OCI-LY3 (cell line): ENCODE measurements at regions not wholly inside any gene's neighbourhood (a gene's known extent, or its start where the extent isn't known, plus 50 kb on each side); places are given as distances from the start of the nearest gene placed in this dataset.

ENCODE experiments used
- H2AFZ ChIP-seq: fragments of 200-600, 300-600 bp; shearing (Covaris generic); 2 replicates; pipeline ENCODE4 v1.6.0; 2014; ENCODE audit warnings: antibody characterized with exemption, low read depth, low read length
- H3K27ac ChIP-seq: fragments of 200-600, 300-600 bp; sonication (generic); 2 replicates; pipeline ENCODE4 v1.5.1; 2014; ENCODE audit warnings: mild to moderate bottlenecking, low read length, moderate library complexity, mixed read lengths
- H3K27me3 ChIP-seq: fragments of 200-600, 300-600 bp; sonication (generic); 2 replicates; pipeline ENCODE4 v1.6.1; 2014; ENCODE audit warnings: low read depth, low read length, mixed read lengths
- H3K36me3 ChIP-seq: fragments of 200-600, 300-600 bp; sonication (generic); replicated peaks from 2 replicates; pipeline ENCODE3; 2014; ENCODE audit warnings: low read depth, low read length, mixed read lengths
- H3K4me1 ChIP-seq: fragments of 300-600, 200-600 bp; sonication (generic); 2 replicates; pipeline ENCODE4 v1.6.1; 2014; ENCODE audit warnings: low read length, mixed read lengths
- H3K4me2 ChIP-seq: fragments of 200-600, 300-600 bp; sonication (generic); 2 replicates; pipeline ENCODE4 v1.6.1; 2014; ENCODE audit warnings: low read length, mixed read lengths
- H3K4me3 ChIP-seq: fragments of 300-600, 200-600 bp; sonication (generic); 2 replicates; pipeline ENCODE4 v1.5.1; 2014; ENCODE audit warnings: antibody characterized with exemption, mild to moderate bottlenecking, low read length, moderate library complexity
- H3K79me2 ChIP-seq: fragments of 300-600, 200-600 bp; shearing (Covaris generic); 2 replicates; pipeline ENCODE4 v1.6.1; 2014; ENCODE audit warnings: mild to moderate bottlenecking, low read length, mixed read lengths
- H3K9ac ChIP-seq: fragments of 300-600, 200-600 bp; shearing (Covaris generic); 2 replicates; pipeline ENCODE4 v1.6.0; 2014; ENCODE audit warnings: mild to moderate bottlenecking, low read length, moderate library complexity
- H3K9me3 ChIP-seq: fragments of 200-600, 300-600 bp; shearing (Covaris generic); 2 replicates; pipeline ENCODE4 v1.6.1; 2014; ENCODE audit warnings: low read length, mixed read lengths; ENCODE audit not compliant: insufficient read depth
- H4K20me1 ChIP-seq: fragments of 200-600, 300-600 bp; sonication (generic); 2 replicates; pipeline ENCODE4 v1.6.1; 2016; ENCODE audit warnings: low read length, mixed read lengths; ENCODE audit not compliant: insufficient read depth
- EZH2phosphoT487 ChIP-seq: fragments of 200-600 bp; shearing (Covaris generic); IDR thresholded peaks from 2 replicates; pipeline ENCODE4 v1.6.1; 2018; ENCODE audit warnings: antibody characterized with exemption, mixed run types, low read depth
- TF ChIP-seq, protein P1 (sequence below): fragments of 200-600, 300-600 bp; sonication (generic); IDR thresholded peaks from 2 replicates; pipeline ENCODE4 v1.5.1; 2014; ENCODE audit warnings: antibody characterized with exemption, low read length, low read depth

- Histone ChIP-seq H3K4me3 (no peak overlapping the region), H3K79me2 (no peaks in the 10 kb centered on the region), H3K9ac (no peak overlapping the region), H3K4me1 (peaks cover 35% of the 10 kb centered on the region), H4K20me1 (no peaks in the 10 kb centered on the region), H3K27me3 (no peaks in the 10 kb centered on the region), H3K9me3 (peaks cover 44% of the 10 kb centered on the region), H3K27ac (no peak overlapping the region; the same call in 1 of the 2 replicates), H3K36me3 (peaks cover 52% of the 10 kb centered on the region), H2AFZ (no peak overlapping the region), H3K4me2 (no peak overlapping the region)
- TF ChIP-seq EZH2phosphoT487 = no peak
- TF ChIP-seq, protein P1, sequence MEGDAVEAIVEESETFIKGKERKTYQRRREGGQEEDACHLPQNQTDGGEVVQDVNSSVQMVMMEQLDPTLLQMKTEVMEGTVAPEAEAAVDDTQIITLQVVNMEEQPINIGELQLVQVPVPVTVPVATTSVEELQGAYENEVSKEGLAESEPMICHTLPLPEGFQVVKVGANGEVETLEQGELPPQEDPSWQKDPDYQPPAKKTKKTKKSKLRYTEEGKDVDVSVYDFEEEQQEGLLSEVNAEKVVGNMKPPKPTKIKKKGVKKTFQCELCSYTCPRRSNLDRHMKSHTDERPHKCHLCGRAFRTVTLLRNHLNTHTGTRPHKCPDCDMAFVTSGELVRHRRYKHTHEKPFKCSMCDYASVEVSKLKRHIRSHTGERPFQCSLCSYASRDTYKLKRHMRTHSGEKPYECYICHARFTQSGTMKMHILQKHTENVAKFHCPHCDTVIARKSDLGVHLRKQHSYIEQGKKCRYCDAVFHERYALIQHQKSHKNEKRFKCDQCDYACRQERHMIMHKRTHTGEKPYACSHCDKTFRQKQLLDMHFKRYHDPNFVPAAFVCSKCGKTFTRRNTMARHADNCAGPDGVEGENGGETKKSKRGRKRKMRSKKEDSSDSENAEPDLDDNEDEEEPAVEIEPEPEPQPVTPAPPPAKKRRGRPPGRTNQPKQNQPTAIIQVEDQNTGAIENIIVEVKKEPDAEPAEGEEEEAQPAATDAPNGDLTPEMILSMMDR = no peak
These were observed 189.0 kb upstream of the RUNX1 start for GRCh38 chr21:35238119-35238518.

GRCh38 chr21:35237287-35237686 lies 188.2 kb upstream of the RUNX1 start:
- H3K27ac ChIP-seq = no peak overlapping the region
- H3K27me3 ChIP-seq = no peaks in the 10 kb centered on the region
- H3K4me3 ChIP-seq = no peak overlapping the region
- H4K20me1 ChIP-seq = no peaks in the 10 kb centered on the region
- H3K4me1 ChIP-seq = peaks cover 40% of the 10 kb centered on the region
- H3K36me3 ChIP-seq = peaks cover 58% of the 10 kb centered on the region
- peaks cover 44% of the 10 kb centered on the region for H3K9me3 ChIP-seq
- H3K4me2 ChIP-seq = no peak overlapping the region
- H3K9ac ChIP-seq = no peak overlapping the region
- no peaks in the 10 kb centered on the region for H3K79me2 ChIP-seq
- TF ChIP-seq, protein P1 = no peak
- TF ChIP-seq EZH2phosphoT487 = no peak
- H2AFZ ChIP-seq = no peak overlapping the region

- Histone ChIP-seq H3K36me3 (peaks cover 65% of the 10 kb centered on the region), H3K4me3 (0 out of 2 replicates have a peak overlapping the region, but pooled peaks have one; percentile 8), H3K4me2 (peak overlapping the region; percentile 26; the same call in 1 of the 2 replicates), H3K27me3 (no peaks in the 10 kb centered on the region), H3K9ac (peak overlapping the region; percentile 29; the same call in 1 of the 2 replicates), H2AFZ (no peak overlapping the region), H3K4me1 (peaks cover 50% of the 10 kb centered on the region), H3K9me3 (peaks cover 44% of the 10 kb centered on the region), H4K20me1 (no peaks in the 10 kb centered on the region), H3K27ac (peak overlapping the region; percentile 93), H3K79me2 (no peaks in the 10 kb centered on the region)
- TF ChIP-seq, protein P1 = no peak
- no peak for TF ChIP-seq EZH2phosphoT487
These were observed 187.0 kb upstream of the RUNX1 start for GRCh38 chr21:35236090-35236489.

DNA sequence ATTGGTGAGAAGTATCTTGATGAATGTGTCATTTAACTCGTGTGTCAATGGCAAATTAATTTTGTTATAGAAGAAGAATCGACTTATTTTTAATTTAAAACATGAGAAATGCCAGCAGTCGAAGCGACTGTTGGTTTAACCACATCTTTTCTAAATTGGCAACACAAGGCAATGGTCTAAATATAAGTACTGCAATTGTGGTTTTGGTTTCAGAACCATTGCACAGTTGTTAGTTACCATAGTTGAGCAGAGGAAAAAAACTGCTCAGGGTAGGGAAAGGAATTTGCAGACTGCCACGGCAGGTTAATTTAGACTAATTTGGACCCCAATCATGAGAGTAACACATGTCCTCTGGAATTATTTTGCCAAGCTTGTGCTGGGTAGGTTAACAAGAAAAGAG lies 185.6 kb upstream of the RUNX1 start:
- no peaks in the 10 kb centered on the region for H4K20me1 ChIP-seq
- H3K79me2 ChIP-seq = no peaks in the 10 kb centered on the region
- no peak overlapping the region for H3K9ac ChIP-seq
- peaks cover 44% of the 10 kb centered on the region for H3K9me3 ChIP-seq
- no peak overlapping the region for H3K4me2 ChIP-seq
- peaks cover 63% of the 10 kb centered on the region for H3K4me1 ChIP-seq
- no peak overlapping the region for H3K4me3 ChIP-seq
- no peaks in the 10 kb centered on the region for H3K27me3 ChIP-seq
- no peak overlapping the region for H2AFZ ChIP-seq
- no peak overlapping the region for H3K27ac ChIP-seq
- H3K36me3 ChIP-seq = peaks cover 65% of the 10 kb centered on the region
- TF ChIP-seq, protein P1 = no peak
- no peak for TF ChIP-seq EZH2phosphoT487
